ENCODE measurements at regions not wholly inside any gene's neighbourhood (a gene's known extent, or its start where the extent isn't known, plus 50 kb on each side); places are given as distances from the start of the nearest gene placed in this dataset.

DNA sequence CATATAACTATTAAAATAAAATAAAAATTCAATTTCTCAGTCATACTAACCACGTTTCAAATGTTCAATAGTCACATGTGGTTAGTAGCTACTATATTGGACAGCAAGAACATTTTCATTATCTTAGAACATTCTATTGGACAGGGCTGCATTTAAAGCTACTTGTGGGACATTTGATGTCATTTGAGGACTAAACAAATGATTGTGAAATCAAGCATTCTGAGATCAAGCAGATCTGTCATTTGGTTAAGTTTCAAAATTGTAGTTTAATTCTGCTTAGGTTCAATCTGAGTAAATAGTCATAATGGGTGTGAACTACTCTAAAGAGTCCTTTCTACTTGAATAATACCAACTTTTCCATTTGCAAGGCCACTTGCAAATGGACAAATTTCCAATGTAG is 226.9 kb upstream of the C9orf72 start:
- Histone ChIP-seq H3K4me1 (ENCODE audit: insufficient read depth) (no peaks in the 10 kb centered on the region), H3K36me3 (no peaks in the 10 kb centered on the region), H3K27ac (no peak overlapping the region), H3K27me3 (no peaks in the 10 kb centered on the region), H3K4me3 (no peak overlapping the region), H3K9me3 (no peaks in the 10 kb centered on the region)
- intact Hi-C loops (cut with DNase I): no loop called here
- DNase-seq: no peak
- TF ChIP-seq POLR2A (IDR thresholded peaks at IDR 0.05) (no peak), EP300 (IDR thresholded peaks at IDR 0.05) (no peak)
- TF ChIP-seq, protein P1, sequence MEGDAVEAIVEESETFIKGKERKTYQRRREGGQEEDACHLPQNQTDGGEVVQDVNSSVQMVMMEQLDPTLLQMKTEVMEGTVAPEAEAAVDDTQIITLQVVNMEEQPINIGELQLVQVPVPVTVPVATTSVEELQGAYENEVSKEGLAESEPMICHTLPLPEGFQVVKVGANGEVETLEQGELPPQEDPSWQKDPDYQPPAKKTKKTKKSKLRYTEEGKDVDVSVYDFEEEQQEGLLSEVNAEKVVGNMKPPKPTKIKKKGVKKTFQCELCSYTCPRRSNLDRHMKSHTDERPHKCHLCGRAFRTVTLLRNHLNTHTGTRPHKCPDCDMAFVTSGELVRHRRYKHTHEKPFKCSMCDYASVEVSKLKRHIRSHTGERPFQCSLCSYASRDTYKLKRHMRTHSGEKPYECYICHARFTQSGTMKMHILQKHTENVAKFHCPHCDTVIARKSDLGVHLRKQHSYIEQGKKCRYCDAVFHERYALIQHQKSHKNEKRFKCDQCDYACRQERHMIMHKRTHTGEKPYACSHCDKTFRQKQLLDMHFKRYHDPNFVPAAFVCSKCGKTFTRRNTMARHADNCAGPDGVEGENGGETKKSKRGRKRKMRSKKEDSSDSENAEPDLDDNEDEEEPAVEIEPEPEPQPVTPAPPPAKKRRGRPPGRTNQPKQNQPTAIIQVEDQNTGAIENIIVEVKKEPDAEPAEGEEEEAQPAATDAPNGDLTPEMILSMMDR (IDR thresholded peaks at IDR 0.05): no peak
- WGBS, 3 donors: 20 to 29% (median 29%) methylated on average over 1 of the region's 1 CpG

DNA sequence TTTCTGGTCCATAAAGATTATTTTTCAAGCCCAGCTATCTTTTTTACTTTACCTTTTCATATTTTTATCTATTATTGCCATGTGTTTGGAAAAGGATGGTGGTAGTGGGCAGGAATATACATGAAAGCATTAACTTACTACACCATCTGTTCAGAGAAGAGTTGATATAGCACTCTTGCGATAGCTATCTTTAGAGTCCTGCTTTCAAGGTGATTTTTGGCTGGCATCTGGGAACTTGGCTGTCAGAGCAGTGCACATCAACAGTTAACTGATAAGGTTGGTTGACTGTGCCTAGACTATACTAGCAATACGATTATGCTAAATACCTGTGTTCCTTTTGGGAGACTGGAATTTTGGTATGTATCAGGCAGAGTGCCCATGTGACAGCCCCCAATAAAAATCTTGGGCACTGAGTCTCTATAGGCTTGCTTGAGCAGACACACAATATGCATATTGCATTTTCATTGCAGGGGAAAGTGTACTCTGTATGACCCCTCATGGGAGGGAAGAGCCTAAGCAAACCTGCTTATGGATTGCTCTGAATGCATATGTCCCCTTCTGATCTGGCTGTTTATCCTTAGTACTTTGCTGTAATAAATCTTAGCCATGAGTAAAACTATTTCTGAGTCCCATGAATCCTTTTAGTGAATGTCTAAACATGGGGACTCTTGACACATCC is 227.6 kb upstream of the C9orf72 start:
- DNase-seq: no peak
- no peaks in the 10 kb centered on the region for H3K9me3 ChIP-seq
- intact Hi-C loops (cut with DNase I): no loop called here
- 69 to 74% (median 70%) methylated on average over 2 of the region's 2 CpGs for WGBS, 3 donors
- H3K27me3 ChIP-seq: no peaks in the 10 kb centered on the region
- no peak overlapping the region for H3K27ac ChIP-seq
- no peaks in the 10 kb centered on the region for H3K36me3 ChIP-seq
- TF ChIP-seq EP300 (IDR thresholded peaks at IDR 0.05) (no peak), POLR2A (IDR thresholded peaks at IDR 0.05) (no peak)
- TF ChIP-seq, protein P1 (IDR thresholded peaks at IDR 0.05): no peak
- H3K4me3 ChIP-seq: no peak overlapping the region
- no peaks in the 10 kb centered on the region for H3K4me1 ChIP-seq (ENCODE audit: insufficient read depth)

DNA sequence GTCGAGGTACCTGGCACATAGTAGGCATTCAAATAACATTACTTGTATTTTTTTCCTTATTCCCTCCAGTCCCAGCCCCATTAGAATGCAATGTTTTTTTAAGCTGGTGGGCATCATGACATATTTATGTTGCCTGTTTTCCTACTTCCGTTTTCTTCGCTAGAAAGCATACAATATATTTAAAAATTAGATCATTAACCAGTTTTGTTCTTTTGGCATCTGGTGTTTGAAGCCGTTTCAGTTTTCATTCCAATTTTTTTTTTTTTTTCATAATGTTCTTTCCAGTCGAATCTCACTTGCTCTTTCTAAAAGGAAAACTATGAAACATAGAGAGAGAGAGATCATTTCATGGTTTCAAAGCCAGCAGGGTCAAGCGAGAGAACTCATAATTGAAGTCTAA is 228.3 kb upstream of the C9orf72 start:
- no peak overlapping the region for H3K27ac ChIP-seq
- intact Hi-C loops (cut with DNase I): no loop called here
- no peaks in the 10 kb centered on the region for H3K4me1 ChIP-seq (ENCODE audit: insufficient read depth)
- no peaks in the 10 kb centered on the region for H3K36me3 ChIP-seq
- no peak overlapping the region for H3K4me3 ChIP-seq
- no peak for DNase-seq
- H3K27me3 ChIP-seq: no peaks in the 10 kb centered on the region
- WGBS, 3 donors: 46 to 61% (median 58%) methylated on average over 6 of the region's 6 CpGs
- H3K9me3 ChIP-seq: no peaks in the 10 kb centered on the region
- TF ChIP-seq, protein P1 (IDR thresholded peaks at IDR 0.05): no peak
- TF ChIP-seq POLR2A (IDR thresholded peaks at IDR 0.05) (no peak), EP300 (IDR thresholded peaks at IDR 0.05) (no peak)

DNA sequence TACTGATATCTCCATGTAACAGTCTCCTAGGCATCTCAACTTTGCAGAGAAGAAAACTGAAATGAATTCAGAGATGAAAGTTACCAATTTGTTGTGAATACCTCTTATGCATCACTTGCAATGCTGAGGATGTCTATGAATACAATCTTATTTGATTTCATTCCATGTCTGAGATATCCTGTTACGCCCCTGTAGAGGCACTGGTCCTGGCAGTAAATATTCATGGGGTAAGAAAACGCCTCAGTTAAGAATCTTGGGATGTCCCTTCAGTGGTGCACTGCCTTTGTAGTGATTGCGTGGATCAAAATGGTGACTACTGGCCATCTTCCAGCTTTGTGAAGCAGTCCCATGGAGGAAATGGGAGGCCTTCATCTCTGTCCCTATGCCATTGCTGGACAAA is 229.1 kb upstream of the C9orf72 start:
- intact Hi-C loops (cut with DNase I): no loop called here
- no peak for DNase-seq
- 87 to 91% (median 88%) methylated on average over 3 of the region's 3 CpGs for WGBS, 3 donors

More for the DNA sequence above, 229.1 kb upstream of the C9orf72 start:
- Histone ChIP-seq H3K27me3 (no peaks in the 10 kb centered on the region), H3K36me3 (no peaks in the 10 kb centered on the region), H3K4me3 (no peak overlapping the region), H3K4me1 (ENCODE audit: insufficient read depth) (no peaks in the 10 kb centered on the region), H3K27ac (no peak overlapping the region), H3K9me3 (no peaks in the 10 kb centered on the region)
- no peak for TF ChIP-seq EP300 (IDR thresholded peaks at IDR 0.05)
- no peak for TF ChIP-seq POLR2A (IDR thresholded peaks at IDR 0.05)
- TF ChIP-seq, protein P1 (IDR thresholded peaks at IDR 0.05): no peak

Measured in ovary (tissue), 7 donors.